ENCODE measurements at regions not wholly inside any gene's neighbourhood (a gene's known extent, or its start where the extent isn't known, plus 50 kb on each side); places are given as distances from the start of the nearest gene placed in this dataset.
A peak's percentile ranks its signal among the peaks of the same experiment; 100 is the strongest.

DNA sequence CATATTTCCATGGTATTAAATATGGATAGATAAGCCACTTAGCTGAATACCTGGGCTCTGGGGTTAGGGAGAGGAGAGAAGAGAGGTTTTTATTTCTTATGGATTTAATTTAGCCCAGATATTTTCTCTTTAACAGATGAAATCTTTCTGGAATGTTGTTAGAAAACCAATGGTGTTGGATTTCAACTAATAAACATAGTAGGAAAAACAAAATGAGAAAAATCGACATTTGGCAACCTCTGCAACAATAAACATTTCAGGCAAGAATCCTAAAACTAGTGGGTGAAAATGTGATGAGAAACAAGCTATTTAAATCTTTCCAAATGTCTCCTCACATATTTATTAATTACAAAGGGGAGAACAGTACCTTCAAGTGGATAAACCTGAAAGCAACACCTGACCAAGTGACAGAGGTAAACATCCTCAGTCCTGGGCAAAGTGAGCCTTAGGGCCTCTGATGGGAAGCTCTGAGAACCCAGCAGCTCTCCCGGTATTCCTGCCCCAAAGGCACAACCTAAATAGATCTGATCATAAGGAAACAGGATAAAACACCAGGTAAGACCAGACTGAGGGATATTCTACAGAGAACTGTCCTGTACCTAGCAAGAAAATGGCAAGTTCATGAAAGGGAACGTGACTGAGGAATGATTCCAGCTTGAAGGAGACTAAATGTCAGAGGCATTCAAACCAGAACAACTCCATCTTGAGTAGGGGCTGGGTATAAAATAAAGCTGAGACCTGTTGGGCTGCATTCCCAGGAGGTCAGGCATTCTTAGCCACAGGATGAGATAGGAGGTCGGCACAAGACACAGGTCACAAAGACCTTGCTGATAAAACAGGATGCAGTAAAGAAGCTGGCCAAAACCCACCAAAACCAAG, 163.7 kb downstream of the ESM1 start:
- DNase-seq (no peak), ATAC-seq (ENCODE audit: low read depth in 2 of 2) (no peak)
- Mint-ChIP-seq H3K4me3 (no peak overlapping the region), H3K9me3 (no peaks in the 10 kb centered on the region), H3K36me3 (no peaks in the 10 kb centered on the region), H3K27me3 (no peaks in the 10 kb centered on the region), H3K4me1 (peaks cover 0 to 12% (median 2%) of the 10 kb centered on the region in 3 donors), H3K27ac (peak overlapping the region in 3 of 6 donors; percentile 1 to 52 (median 24))

DNA sequence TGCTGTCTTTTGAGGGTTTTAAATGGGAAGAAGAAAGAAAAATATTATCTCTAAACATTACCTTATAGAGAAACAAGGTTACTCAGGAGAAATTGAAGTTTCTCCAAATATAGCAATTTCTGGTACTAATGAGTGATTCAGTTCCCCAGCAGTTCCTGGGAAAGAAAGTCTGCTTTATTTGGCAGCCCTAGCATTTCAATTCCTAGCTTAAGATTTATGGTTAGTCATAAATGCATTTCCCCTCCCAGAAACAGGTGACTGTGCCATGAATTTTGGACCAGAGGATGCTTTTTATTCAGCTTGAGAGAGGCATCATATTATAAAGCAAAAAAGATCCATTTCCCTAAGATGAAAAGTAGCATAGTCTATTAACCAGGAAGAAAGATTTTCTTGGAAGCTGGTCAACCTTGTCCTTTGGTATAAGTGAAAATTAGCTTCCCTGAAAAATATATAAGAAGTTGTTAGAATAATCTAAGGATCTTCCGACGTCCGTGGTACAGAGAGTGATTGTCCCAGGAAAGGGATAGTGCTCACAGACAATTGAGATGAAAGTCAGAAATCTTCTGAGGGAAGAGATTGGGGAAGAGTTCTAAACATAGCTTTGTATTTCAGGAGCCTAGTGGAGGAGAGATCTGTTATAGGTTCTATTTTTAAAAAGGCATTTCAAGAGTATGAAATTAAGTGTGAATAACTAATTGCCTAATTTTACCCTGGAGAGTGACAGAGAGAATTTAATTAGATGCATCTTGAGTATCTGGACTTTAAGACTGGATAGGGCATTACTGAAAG, 164.9 kb downstream of the ESM1 start:
- peak overlapping the region in 1 of 6 donors; percentile 24 for H3K27ac Mint-ChIP-seq

GRCh38 chr5:54807421-54807820, 178.0 kb downstream of the ESM1 start:
- Mint-ChIP-seq H3K9me3 (peaks cover 0 to 4% (median 0%) of the 10 kb centered on the region in 7 donors), H3K36me3 (no peaks in the 10 kb centered on the region), H3K27me3 (no peaks in the 10 kb centered on the region), H3K4me1 (peaks cover 0 to 19% (median 3%) of the 10 kb centered on the region in 3 donors), H3K27ac (no peak overlapping the region), H3K4me3 (no peak overlapping the region)
- DNase-seq (no peak), ATAC-seq (ENCODE audit: low read depth in 2 of 2) (no peak)

More for the DNA sequence above, 164.9 kb downstream of the ESM1 start:
- Mint-ChIP-seq H3K36me3 (no peaks in the 10 kb centered on the region), H3K9me3 (peaks cover 0 to 3% (median 0%) of the 10 kb centered on the region in 7 donors), H3K4me1 (peaks cover 0 to 12% (median 2%) of the 10 kb centered on the region in 3 donors), H3K4me3 (no peak overlapping the region), H3K27me3 (no peaks in the 10 kb centered on the region)
- DNase-seq (no peak), ATAC-seq (ENCODE audit: low read depth in 2 of 2) (no peak)

GRCh38 chr5:54804521-54804920, 180.9 kb downstream of the ESM1 start:
- Mint-ChIP-seq H3K36me3 (no peaks in the 10 kb centered on the region), H3K4me3 (no peak overlapping the region), H3K27ac (no peak overlapping the region), H3K4me1 (peaks cover 10 to 37% (median 13%) of the 10 kb centered on the region in 3 donors), H3K9me3 (peaks cover 0 to 4% (median 0%) of the 10 kb centered on the region in 7 donors), H3K27me3 (no peaks in the 10 kb centered on the region)
- DNase-seq = no peak
- no peak for ATAC-seq (ENCODE audit: low read depth in 2 of 2)

DNA sequence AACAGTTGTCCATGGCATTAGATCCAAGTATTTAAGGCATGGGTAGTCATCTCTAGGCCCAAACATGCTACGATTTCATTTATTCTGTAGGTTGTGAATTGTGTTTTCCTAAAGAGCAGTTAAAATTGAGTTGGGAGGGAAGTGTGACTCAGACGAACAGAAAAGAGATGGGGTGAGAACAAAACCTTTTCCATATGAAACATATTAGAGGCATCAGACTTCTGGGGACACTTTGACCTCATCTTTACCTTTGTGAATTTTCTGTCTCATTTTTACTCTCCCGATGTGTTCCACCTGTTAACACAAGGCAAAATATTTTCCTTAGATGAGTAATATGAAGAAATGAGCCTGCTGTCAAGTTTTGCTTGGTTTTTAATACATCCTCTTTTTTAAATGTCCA, 181.3 kb downstream of the ESM1 start:
- H3K9me3 Mint-ChIP-seq = peaks cover 0 to 2% (median 0%) of the 10 kb centered on the region in 7 donors
- H3K27ac Mint-ChIP-seq = no peak overlapping the region
- H3K36me3 Mint-ChIP-seq = no peaks in the 10 kb centered on the region
- DNase-seq = no peak
- no peaks in the 10 kb centered on the region for H3K27me3 Mint-ChIP-seq
- H3K4me1 Mint-ChIP-seq = peaks cover 11 to 40% (median 17%) of the 10 kb centered on the region in 3 donors
- ATAC-seq (ENCODE audit: low read depth in 2 of 2) = no peak
- H3K4me3 Mint-ChIP-seq = no peak overlapping the region

DNA sequence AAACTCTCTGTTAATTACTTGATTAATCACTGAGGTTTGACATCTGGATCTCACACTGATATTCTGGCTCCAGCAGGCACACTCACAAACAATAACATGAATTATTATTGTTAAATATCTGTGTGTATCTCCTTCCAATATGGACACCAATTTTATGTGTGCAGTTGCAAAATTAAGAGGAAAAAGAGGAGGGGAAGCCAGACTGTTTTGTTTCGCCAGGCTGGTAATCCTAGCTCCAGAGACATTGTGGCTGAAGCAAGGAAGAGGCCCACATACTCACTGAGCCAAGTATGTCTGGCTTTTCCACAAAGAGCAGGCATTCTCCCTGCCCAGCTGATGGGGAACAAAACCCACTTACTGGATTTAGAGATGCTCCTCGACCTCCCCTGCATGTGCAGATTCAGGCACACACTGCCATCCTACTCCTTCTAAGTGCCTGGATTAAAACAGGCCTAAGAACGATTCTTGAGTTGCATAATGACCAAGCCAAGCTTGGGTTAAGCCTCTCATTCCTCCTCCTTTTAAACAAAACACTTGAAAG, 181.9 kb downstream of the ESM1 start:
- DNase-seq (no peak), ATAC-seq (ENCODE audit: low read depth in 2 of 2) (no peak)
- H3K27me3 Mint-ChIP-seq = no peaks in the 10 kb centered on the region
- peaks cover 11 to 37% (median 19%) of the 10 kb centered on the region in 3 donors for H3K4me1 Mint-ChIP-seq
- no peaks in the 10 kb centered on the region for H3K36me3 Mint-ChIP-seq
- no peak overlapping the region for H3K4me3 Mint-ChIP-seq
- no peak overlapping the region for H3K27ac Mint-ChIP-seq
- H3K9me3 Mint-ChIP-seq = peaks cover 0 to 2% (median 0%) of the 10 kb centered on the region in 7 donors

DNA sequence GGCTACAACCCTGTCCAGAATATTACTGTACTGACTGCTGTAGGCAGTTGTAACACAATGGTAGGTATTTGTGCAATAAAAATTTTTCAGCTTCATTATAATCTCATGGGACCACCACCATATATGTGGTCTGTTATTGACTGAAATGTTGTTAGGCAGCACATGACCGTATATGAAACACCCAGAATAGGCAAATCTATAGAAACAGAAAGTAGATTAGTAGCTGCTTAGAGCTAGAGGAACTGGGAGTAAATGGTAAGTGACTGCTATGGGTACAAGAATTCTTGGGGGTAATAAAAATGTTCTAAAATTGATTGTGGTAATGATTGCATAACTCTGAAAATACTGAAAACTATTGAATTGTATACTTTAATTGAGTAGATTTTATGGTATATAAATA, 185.7 kb downstream of the ESM1 start:
- Mint-ChIP-seq H3K27ac (peak overlapping the region in 1 of 6 donors; percentile 30), H3K4me1 (peaks cover 12 to 32% (median 31%) of the 10 kb centered on the region in 3 donors), H3K4me3 (peak overlapping the region in 4 of 8 donors; percentile 3 to 48 (median 6)), H3K27me3 (peaks cover 0 to 5% (median 0%) of the 10 kb centered on the region in 3 donors), H3K9me3 (peaks cover 0 to 2% (median 0%) of the 10 kb centered on the region in 7 donors), H3K36me3 (no peaks in the 10 kb centered on the region)
- ATAC-seq (ENCODE audit: low read depth in 2 of 2) (peak; percentile 90 to 98), DNase-seq (peak; percentile 17)

GRCh38 chr5:54795777-54796176, 189.6 kb downstream of the ESM1 start:
- Mint-ChIP-seq H3K4me3 (no peak overlapping the region), H3K9me3 (peaks cover 0 to 6% (median 0%) of the 10 kb centered on the region in 7 donors), H3K36me3 (no peaks in the 10 kb centered on the region), H3K4me1 (peaks cover 28 to 53% (median 53%) of the 10 kb centered on the region in 3 donors), H3K27me3 (peaks cover 0 to 5% (median 0%) of the 10 kb centered on the region in 3 donors), H3K27ac (peak overlapping the region in 1 of 6 donors; percentile 12)
- no peak for DNase-seq
- ATAC-seq (ENCODE audit: low read depth in 2 of 2) = no peak

DNA sequence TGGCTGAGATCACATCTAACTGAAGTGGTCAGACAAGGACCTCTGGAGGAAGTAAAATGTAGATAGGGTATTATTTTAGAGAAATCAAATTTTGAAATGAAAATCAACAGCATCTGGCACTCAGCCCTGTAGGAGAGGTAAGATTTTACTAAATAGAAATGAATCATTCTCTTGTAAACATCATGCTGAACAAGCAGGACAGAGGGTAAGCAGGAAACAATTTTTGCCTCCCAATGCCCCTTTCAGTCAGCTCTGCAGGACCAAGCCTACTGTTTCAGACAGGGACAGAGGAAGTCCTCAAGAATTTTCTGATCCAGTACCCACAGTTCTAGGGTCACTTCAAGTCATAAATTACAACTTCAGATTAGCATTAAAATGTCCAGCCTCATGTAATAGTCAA, 190.1 kb downstream of the ESM1 start:
- Mint-ChIP-seq H3K9me3 (peaks cover 0 to 6% (median 0%) of the 10 kb centered on the region in 7 donors), H3K4me3 (no peak overlapping the region), H3K27ac (peak overlapping the region in 1 of 6 donors; percentile 26), H3K27me3 (peaks cover 0 to 5% (median 0%) of the 10 kb centered on the region in 3 donors), H3K36me3 (no peaks in the 10 kb centered on the region), H3K4me1 (peaks cover 28 to 52% (median 51%) of the 10 kb centered on the region in 3 donors)
- ATAC-seq (ENCODE audit: low read depth in 2 of 2) (no peak), DNase-seq (no peak)

- no peak for ATAC-seq (ENCODE audit: low read depth in 2 of 2)
- Mint-ChIP-seq H3K4me1 (peaks cover 24 to 50% (median 43%) of the 10 kb centered on the region in 3 donors), H3K9me3 (peaks cover 0 to 6% (median 0%) of the 10 kb centered on the region in 7 donors), H3K4me3 (peak overlapping the region in 2 of 8 donors; percentile 2 to 26), H3K27ac (peak overlapping the region in 2 of 6 donors; percentile 6 to 18), H3K36me3 (no peaks in the 10 kb centered on the region), H3K27me3 (peaks cover 0 to 5% (median 0%) of the 10 kb centered on the region in 3 donors)
- no peak for DNase-seq
Observed at GRCh38 chr5:54794135-54794975, 191.0 kb downstream of the ESM1 start.

DNA sequence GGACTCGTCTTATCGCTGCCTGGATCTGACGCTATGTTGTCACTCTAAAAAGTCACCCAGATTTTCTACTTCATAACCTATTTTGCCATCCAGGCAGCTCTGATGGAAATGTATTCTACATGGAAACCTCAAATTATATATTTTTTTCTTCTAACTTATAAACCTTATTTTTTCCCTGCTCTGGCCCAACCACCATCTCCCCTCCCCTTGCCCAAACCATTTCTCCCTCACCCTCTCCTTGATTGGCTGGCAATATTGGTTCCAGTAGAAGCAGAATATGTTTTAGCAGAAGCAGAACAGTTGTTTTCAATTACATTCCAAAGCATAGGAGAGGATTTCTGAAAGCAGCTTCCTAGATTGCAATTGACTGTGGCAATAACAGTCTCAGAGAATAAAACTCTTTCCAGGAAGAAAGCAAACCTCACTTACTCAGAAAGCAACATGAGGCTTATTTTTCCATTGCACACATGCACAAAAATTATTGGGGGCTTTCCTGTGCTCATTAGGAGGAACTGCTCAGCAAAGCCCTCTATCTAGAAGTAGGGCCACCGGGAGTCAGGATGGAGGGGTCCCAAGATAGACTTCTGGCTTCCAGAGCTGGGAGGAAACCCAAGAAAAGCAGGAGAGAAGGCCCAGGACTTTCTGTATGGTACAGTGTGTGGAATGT, 191.8 kb downstream of the ESM1 start:
- peaks cover 0 to 5% (median 0%) of the 10 kb centered on the region in 3 donors for H3K27me3 Mint-ChIP-seq
- H3K27ac Mint-ChIP-seq = peak overlapping the region in 1 of 6 donors; percentile 53
- H3K4me3 Mint-ChIP-seq = peak overlapping the region in 1 of 8 donors; percentile 26
- no peaks in the 10 kb centered on the region for H3K36me3 Mint-ChIP-seq
- ATAC-seq (ENCODE audit: low read depth in 2 of 2) (no peak), DNase-seq (no peak)
- H3K9me3 Mint-ChIP-seq = peaks cover 0 to 6% (median 0%) of the 10 kb centered on the region in 7 donors
- H3K4me1 Mint-ChIP-seq = peaks cover 24 to 45% (median 42%) of the 10 kb centered on the region in 3 donors
